Stimulated activated CD4-positive, alpha-beta T cell treated with anti-CD3 and anti-CD28 coated beads, TNF-alpha, amount 100 ng/mL, for 48 hours (primary cell): ENCODE measurements at regions not wholly inside any gene's neighbourhood (a gene's known extent, or its start where the extent isn't known, plus 50 kb on each side); places are given as distances from the start of the nearest gene placed in this dataset.

Source experiments
- DNase-seq, 3 donors: peaks; one replicate each; pipeline ENCODE4 v3.0.0-alpha.2; 2020; ENCODE audit warnings: low read depth in 3 of 3

DNA sequence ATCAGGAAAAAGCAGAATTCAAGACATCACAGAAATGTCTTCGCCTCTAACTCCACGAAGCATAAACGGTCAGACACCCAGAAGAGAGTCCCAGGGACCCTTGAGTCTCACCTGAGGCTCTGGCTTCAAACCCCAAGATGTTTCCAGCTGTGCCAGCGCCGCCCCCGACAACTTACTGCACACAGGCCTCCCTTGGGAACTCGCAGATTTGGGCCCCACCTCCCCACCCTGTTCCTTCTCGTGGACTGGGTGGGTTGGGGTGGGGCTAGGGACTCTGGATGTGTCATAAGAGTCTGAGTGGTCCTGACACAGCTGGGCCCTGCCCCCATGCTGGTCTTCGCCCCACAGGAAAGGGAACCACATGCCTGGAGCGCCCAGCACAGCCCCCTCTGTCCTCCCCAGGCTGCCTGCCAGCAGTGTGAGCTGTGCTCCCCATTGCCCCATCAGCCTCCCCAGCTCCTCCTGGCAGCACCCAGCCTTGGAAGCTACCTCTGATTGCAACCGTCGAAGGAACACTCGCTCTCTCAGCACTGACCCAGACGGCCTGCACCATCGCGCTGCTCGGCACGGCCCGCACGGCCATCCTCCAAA lies 147.5 kb downstream of the CRYBB2 start:
- no peak for DNase-seq

DNA sequence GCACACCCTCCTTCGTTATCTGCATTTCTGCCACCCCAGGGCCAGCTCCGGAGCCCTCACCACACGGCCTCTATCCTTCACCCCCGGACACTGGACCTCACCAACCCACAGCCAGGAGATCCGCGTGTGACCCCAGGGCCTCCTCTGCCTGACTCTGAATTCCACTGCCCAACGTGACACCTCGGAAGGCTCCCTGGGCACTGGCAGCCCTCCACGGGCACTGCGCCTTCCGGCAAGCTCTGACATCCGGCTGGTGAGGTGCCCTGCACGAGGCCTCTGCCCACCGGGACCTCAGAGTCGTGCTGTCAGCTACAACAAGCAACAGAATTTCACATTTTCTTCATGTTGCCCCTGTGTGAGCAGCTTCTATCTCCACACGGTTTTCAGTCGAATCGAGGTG lies 148.3 kb downstream of the CRYBB2 start:
- no peak for DNase-seq

DNA sequence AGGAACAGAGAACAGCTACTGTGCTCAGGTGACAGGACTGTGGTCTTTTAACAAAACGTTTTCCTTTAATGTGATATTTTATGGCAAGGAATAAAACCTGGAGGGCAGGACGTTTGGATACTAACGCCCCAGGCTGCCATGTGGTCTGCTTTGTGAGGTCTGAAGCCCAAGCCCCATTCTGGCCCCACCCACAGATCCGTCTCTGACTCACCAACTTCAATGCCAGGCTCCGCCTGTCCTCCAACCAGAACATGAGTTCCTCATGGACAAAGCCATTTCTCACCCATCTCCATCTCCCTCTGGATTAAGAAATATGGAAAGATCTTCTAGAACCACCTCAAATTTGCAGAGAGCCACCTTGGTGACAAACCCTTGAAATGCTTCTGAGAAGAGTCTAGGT lies 148.8 kb downstream of the CRYBB2 start:
- DNase-seq = no peak

DNA sequence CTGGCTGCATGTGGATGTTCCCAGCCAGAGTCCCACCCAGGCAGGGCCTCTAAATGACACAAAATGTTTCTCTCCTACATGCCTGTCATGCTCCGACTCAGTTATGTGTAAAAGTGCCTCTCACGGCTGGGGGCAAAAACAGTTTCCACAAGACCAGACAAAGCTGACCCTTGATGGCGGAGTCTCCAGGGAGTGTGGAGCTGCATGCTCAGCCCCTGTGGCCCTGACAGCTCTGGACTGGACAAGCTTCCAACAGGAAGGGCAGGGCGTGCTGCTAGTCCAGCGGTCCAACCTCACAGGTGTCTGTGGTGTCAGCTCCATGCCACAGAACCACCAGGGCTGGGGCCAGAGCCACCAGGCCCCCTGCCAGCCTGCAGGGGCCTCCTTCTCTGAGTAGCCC lies 149.6 kb downstream of the CRYBB2 start:
- DNase-seq = no peak

DNA sequence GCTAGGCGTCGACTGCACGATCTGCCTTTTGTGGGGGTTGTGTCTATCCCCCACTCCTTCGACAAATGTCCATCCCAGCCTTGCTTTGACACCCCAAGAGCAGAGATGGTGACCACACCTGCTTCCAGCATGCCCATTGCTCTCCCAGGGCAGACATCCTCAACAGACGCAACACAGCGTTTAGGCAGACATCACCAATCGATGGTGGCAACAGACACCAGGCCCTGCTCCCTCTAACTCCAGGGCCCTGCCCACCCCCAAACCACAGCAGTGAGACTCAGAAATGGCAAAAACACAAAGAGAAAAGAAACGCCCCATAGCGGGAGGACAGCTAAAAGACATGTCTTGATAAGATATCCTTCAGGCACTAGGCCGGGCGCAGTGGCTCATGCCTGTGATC lies 150.9 kb downstream of the CRYBB2 start:
- DNase-seq = no peak

DNA sequence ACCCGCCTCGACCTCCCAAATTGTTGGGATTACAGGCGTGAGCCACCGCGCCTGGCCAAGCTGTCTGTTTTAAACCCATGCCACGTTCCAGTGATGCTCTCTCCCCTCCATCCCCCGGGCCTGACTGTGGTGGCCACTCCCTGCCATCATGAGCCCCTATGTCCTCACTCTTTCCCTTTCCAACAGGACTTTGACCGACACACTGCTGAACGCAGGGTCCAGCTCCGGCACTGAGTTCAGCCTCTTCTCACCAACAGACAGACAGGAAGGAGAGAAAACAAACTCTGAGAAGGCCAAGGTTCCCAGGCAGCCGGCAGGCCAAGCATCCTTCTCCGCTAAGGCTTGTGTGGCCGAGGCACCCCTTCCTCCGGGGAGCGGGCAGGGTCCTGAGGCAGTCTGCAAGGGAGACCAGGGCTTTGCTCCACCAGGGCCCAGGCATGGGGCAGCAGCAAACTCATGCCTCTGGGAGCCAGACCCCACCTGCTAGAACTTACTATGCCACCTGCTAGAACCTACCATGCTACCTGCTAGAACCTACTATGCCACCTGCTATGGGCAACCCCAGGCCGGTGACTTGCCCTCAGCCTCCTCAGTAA lies 152.7 kb downstream of the CRYBB2 start:
- no peak for DNase-seq

DNA sequence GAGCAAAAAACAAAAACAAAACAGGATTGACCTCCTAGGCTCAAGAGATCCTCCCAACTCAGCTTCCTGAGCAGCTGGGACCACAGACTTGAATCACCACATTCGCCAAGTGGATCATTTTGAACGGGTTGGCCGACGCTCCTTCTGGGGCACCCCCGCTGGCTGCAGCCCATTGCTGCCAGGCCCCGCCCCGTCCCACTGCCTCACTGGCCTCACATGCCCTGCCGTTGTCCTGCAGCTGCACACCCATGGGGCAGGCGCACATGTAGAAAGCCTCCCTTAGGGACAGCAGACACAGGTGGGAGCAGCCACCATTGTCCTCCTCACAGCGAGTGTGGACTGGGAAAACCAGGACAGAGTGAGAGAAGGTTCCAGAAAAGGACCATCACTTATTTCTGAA lies 154.5 kb downstream of the CRYBB2 start:
- DNase-seq = no peak

DNA sequence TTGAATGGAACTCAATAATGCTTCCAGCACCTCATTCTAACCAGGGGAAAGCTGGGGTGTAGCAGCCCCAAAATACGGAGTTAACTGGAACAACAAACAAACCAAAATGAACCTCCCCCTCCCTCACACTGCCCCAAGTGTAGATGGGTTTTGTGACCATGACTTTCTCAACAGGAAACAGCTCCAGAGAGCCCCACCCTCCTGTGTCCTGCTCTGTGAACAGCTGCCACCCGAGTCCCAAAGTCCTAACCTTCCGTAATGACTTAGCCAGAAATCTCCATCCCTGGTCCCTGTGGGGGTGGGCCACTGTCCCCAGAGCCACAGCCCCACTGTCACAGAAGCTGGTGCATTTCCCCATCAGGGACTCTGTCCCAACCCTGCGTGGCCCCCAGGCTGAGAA lies 155.4 kb downstream of the CRYBB2 start:
- DNase-seq = no peak

DNA sequence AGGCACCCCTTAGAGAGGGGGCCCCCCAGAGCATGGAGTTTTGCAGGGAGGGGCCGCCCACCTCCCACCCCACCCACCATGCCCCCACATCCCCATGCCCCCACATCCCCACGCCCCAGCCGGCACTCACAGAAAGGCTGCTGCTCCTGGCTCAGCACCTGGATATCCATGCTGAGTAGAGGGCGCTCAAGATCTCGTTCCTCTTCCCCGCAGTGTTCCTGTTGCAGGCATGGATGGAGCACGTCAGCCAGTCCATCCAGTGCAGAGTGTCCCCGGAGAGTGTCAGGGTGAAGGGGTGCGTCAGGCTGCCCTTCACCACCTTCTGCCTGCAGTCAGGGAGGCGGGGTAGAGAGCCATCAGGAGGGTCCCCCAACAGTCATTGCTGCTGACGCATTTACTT lies 156.2 kb downstream of the CRYBB2 start:
- no peak for DNase-seq

DNA sequence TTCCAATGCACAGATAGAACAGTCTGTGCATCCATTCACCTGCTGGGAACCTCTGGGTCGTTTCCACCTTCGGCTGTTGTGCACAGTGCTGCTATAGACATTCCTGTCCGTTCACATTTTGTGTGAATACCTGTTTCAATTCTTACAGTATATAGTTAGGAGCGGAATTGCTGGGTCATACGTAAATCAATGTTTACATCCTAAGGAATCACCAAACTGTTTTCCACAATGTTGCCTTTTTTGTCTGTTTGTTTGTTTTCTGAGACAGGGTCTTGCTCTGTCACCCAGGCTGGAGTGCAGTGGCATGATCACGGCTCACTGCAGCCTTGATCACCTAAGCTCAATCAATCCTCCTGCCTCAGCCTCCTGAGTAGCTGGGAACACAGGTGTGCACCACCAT lies 158.3 kb downstream of the CRYBB2 start:
- no peak for DNase-seq

DNA sequence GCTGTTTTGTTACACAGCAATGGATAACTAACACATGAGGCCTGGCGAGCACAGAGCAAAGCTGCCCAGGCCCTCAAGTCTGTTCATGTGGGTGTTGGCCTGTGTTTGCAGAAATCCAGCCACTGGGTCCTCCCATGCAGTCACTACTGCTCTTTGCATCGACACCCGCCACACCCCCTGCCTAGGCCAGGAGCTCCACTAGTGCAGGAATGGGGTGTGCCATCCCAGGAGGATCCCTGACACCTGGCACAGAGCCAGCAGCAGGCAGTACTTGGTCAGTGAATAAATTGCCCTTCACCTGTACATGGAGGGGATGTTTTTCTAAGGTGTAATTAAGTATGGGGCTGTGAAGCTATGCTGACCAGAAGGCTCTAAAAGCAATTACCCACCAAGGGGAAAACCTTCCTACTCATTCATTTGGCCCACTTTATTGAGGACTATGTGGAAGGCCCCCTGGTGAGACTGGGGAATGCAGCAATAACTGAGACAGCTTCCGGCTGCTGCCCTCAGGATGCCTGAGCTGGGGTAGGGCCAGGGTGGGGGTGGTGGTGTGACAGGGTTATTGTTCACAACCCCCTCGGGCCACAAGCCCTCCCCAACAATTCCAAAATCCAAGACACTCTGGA lies 160.8 kb downstream of the CRYBB2 start:
- DNase-seq = no peak

DNA sequence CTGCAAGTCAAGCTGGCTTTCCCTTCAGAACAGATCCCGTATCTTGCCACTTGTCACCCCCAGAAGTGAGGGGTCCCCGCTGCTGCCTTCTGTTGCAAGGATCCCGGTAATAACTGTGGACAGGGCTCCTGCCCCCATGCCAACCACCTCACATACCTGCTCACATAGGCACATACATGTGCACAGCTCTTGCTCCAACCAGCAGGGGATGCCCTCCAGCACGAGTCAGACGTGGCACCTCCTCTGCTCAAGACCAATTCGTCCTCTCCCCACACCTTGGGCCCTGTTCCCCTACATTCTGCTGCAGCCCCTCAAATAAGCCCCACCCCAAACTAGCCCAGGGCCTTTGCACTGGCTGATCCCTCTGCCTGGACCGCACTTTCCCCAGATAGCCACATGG lies 163.3 kb downstream of the CRYBB2 start:
- DNase-seq = no peak

DNA sequence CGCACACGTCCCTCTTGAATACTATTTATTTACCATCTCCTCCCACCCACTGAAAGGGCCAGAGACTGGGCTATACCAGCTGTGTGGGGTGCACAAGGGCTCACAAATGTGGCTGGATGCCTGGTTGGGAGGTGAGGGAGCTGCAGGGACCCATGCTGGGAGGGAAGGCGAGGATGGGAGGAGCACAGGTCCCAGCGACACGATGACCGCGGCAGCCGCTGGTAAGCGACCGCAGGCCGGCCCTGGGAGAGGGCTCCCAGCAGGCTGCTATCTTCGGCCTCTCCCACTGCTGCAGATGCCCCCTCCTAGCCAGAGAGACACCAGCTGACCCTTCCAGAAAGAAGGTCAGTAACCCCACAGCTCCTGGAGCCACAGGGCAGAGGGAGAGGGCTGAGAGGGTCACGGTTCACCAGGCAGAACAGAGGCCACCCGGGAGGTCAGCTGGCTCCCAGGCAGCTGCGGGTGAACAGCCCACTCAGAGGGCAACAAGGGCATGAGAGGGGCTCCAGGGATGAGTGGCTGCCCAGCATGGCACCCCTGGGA lies 163.9 kb downstream of the CRYBB2 start:
- DNase-seq = no peak

DNA sequence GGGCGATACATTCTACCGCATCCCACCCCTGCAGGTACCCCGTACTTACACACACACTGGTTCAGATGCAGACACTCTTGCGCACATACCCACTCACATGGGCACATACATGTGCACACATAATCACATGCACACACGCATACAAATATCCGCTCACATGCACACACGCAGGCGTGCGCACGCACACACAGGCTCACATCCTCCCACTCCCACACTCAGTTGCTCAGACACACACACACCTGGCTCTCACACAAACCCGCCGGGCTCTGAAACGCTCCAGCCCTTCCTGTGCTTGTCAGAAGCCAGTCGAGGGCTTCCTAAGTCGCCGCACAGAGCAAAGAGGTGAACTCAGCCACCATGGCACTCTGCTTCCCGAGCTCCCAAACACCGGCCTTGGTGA lies 164.5 kb downstream of the CRYBB2 start:
- no peak for DNase-seq

DNA sequence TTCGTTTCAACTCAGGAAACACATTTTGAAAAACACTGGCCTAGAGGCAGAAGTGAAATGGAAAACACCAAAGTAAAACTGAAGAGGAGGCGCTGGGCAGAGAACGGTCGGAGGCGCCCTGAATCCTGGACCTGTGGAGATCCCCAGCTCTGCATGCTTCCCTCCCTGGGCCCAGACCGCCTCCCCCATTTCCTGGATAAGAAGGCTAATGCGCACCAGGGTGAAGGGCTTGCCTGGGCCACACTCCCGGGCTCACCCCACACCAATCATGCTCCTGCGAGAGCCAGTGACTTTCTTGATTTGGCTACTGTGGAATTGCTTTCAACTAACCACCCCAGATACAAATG lies 167.1 kb downstream of the CRYBB2 start:
- DNase-seq = no peak

DNA sequence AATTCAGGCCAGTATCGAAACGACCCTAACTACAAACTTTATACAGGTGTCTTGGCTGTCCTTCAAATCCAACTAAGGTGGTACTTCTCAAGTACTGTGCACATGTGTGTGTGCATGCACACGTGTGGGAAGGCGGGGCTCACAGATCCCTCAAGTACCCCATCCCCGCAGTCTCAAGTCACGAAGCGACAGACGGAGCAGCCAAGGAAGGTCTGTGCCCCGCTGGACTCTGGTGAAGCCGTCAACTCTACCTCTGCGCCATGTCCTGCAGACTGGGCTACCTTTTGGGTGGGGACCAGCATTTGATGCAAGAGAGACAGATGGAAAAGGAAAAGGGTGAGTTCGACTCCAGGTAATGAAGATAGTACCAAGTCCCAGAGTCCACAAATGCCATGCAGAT lies 169.0 kb downstream of the CRYBB2 start:
- DNase-seq = no peak

DNA sequence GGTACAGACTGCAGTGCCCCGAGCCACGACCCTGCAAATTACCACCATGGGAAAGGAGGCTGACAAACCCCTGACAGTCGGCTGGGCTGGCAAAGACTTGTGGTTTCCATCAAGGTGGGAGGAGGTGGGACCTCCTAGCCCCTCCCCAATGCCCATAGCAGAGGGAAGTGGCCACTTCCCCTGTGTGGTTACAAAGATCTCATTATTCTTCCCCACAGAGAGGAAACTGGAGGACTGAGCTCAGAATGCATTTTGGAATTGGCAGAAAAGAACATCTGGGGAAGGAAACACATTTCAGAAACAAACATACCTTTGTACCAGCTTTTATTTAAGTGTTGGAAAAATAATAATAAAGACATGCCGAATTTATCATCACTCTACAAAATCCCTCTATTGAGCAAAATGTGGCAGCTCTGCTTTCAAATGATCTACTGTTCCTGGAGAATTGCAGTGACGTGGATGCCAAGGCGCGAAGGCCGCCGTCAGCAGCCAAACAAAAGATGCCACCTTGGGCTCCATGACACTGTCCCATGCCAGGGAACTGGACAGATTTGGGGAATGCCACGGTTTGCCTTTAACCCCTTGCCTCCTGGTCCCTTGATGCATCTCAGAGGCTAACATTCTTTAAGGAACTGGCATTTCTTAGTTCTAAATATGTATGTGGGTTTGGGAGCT lies 169.6 kb downstream of the CRYBB2 start:
- DNase-seq = no peak

DNA sequence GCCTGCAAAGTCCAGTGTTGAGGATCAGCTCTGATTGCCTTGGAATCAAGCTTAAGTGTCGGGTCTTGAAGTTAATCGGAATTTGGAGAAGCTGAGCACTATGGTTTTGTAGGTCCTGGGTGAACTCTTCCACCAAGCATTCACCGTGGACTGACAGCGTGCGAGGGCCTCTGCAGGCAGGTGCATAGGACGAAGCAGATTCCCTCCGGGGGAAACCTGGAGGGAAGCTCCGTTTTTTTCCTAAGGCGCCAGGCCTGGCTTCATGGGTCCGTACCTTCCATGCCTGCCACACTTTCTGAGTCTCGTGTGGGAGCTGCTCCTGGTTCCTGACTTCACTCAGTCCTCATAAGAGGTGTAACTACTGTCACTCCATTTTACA lies 170.1 kb downstream of the CRYBB2 start:
- DNase-seq = no peak

DNA sequence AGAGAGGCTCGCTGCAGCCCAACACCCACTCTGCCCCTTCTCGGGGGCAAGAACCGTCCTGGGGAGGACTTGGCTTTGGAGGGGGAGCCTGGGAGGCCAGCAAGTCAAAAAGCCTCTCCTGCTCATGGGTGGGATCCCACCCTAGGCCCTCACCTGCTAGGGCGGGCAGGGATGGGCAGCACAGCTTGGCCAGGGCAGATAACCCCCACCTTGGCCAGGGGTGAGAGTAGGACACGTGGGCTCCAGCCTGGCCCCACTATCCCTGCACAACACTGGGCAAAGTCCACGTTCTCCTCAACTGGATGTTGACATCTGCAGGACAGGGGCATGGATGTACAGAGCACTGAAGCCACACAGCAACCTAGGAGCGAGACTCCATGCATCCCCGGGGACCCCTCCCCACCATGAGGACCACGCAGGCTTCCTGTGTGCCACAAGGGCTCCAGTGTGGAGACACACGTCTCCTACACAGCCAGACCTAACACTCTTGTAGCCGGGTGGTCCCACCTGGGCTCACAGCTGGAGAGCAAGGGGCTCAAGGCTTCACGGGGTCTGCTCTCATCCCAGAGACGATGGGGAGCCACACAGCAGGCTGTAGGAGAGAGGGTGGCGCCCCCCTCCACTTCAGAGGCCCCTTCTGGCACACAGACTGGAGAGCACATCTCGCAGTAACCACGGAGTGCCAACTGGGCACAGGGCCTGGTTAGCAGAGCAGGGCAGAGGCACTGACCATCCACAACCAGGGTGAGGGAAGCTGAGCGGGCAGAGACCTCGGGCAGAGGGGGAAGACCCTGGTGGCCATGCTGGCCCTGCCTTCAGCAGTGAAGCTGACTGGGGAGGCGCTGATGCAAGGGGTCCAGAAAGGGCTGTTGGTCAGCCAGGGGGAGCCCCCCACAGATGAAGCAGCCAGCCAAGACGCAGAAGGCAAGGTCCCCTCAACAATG lies 171.1 kb downstream of the CRYBB2 start:
- DNase-seq = no peak

DNA sequence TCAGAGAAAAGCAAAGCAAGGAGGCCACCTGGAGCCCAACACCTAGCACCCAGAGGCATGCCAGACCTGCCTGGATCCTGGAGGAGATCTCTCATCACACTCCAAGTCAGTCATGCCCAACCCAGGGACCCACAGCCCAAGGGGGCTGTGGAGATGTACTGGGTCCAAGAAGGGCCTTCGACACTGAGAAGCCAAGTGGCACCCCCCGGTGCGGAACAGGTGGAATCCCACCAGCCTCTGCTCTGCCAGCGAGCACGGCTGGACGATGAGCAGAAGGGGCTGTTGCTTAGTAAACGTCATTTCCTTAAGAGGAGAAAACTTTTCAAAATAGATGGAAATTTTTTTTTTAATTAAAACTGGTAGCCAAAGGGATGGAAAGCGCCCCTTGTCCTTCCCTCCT lies 171.9 kb upstream of the GRK3 start:
- no peak for DNase-seq

DNA sequence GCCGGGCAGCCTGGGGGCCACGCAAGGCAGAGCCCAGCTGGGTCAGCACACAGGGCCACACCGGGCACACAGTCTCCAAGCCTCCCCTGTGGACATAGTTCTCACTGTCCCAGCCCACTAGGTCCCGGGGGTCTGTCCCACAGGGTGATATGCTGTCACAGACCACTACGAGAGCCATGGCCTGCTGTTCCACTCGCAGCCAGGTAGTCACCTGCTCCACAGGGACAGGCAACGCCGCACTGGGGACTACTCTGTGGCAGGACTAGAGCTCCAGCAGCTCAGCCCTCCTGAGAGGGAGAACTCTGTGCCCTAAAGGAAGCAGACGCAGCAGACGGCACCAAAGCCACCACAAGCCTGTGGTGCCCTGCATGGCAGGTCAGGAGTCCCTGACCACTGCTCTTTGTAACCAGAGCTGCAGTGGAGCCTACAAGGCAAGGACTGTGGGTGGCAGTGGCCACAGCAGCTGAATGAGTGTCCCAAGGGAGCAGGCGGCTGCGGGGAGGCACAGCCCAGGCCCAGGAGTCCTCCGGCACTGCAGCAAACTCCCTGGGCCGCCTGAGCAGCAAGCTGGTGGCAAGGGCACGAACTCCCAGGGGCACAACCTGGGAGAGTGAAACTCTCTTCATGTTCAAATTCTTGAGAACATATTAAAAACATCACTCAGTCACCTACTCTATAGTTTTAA lies 171.2 kb upstream of the GRK3 start:
- DNase-seq = no peak
